ENCODE measurements at regions not wholly inside any gene's neighbourhood (a gene's known extent, or its start where the extent isn't known, plus 50 kb on each side); places are given as distances from the start of the nearest gene placed in this dataset.

DNA sequence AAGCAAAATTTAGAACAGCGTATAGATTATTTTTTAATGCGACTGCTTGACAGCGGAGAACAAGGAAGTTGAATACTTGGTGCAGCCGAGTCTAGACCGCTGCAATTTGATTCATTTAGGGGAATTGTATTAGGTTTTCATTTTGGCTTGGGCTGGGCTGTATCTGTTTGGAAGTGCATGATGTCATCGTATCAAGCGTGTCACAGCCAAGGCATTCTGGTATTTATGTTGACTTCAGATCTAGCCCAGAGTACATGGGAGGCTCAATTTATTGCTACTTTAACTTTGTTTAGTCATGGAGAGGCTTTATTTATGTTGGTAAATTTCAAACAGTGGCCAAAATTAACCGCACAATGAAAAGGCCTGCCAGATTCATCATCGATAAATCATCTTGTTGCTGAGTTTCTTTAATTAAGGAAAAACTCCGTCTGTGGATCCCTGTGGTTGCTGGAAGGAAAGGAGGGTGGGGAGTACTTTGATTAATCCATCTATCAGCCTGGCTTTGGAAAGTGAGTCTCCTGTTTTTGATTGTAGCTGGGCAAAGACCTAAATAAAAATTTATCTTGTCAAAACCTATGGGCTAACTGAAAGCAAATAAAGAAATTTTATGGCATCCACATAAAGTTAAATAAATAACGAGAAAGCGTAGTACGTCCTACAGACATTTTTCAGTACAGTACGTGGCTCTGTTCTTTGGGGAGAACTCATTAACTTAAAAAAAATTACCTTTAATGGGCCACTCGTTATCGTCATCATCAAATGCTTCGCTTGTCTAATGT, 230.4 kb upstream of the SPRED2 start:
- Histone ChIP-seq H3K9me3 (ENCODE audit: control insufficient read depth in 2 of 2, low read length in 2 of 2) (no peaks in the 10 kb centered on the region), H3K4me3 (ENCODE audit: low read length in 2 of 2) (no peak overlapping the region), H3K36me3 (ENCODE audit: control insufficient read depth in 2 of 2, insufficient read depth in 2 of 2, low read length in 2 of 2) (no peaks in the 10 kb centered on the region), H3K27ac (ENCODE audit: low read depth in 2 of 2, low read length in 2 of 2) (no peak overlapping the region), H3K9ac (ENCODE audit: low read depth in 1 of 2, low read length in 2 of 2) (no peak overlapping the region), H3K27me3 (ENCODE audit: control insufficient read depth in 2 of 2, insufficient read depth in 2 of 2, low read length in 2 of 2) (peaks cover 0 to 10% of the 10 kb centered on the region in 2 donors), H3K4me1 (ENCODE audit: control insufficient read depth in 2 of 2, insufficient read depth in 2 of 2, low read length in 2 of 2) (peaks cover 10 to 12% of the 10 kb centered on the region in 2 donors)

DNA sequence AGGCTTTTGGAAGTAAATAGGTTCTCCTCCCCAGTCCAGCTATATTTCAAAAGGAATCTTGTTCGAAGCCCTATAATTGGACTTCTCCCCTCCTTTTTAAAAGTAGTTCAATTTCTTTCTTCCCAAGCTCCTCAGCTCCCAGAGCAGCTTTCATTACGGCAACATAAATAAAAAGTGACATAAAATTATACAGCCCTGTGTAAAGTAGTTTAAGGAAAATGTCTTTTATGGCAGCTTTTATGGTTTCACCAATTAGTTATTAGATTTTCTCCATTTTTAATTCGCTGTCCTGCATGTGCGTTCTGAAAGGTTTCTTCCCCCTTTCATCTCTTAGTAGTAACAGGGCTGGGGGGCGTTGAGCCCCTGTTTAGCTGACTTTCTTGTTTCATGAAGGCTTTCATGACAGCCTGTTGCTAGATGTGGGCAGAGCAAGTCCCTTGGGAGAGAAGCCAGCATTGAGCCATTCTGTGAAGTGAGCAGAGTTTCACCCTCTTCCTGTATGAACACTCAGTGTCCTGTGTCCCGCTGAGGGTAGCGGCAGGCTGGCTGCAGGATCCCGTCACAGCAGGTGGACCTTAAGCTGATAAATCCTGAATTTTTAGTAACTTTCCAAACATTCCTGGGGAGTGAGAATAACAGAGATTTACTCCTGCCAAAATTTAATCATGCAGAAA, 229.7 kb upstream of the SPRED2 start:
- Histone ChIP-seq H3K36me3 (ENCODE audit: control insufficient read depth in 2 of 2, insufficient read depth in 2 of 2, low read length in 2 of 2) (no peaks in the 10 kb centered on the region), H3K9me3 (ENCODE audit: control insufficient read depth in 2 of 2, low read length in 2 of 2) (no peaks in the 10 kb centered on the region), H3K4me1 (ENCODE audit: control insufficient read depth in 2 of 2, insufficient read depth in 2 of 2, low read length in 2 of 2) (peaks cover 10 to 12% of the 10 kb centered on the region in 2 donors), H3K4me3 (ENCODE audit: low read length in 2 of 2) (no peak overlapping the region), H3K27me3 (ENCODE audit: control insufficient read depth in 2 of 2, insufficient read depth in 2 of 2, low read length in 2 of 2) (peaks cover 0 to 10% of the 10 kb centered on the region in 2 donors), H3K27ac (ENCODE audit: low read depth in 2 of 2, low read length in 2 of 2) (no peak overlapping the region), H3K9ac (ENCODE audit: low read depth in 1 of 2, low read length in 2 of 2) (no peak overlapping the region)

DNA sequence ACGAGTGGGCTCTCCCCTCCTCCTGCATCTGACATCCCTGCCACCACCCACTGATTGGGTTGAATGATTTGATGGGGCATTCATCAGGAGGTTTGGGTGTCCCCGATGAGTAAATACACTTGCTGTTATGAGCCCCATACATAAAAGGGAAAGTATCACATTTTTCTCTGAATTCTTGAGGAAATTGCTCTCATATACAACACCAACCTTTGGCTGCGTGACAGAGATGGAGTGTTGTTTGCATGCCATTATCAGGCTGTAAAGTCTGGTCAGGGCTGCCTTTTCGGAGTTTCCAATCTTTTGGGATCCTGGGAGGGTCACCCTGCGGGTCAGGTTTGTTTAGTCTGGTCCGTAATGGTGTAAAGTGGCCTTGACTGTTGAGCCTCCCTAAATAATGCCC, 227.9 kb upstream of the SPRED2 start:
- H3K27me3 ChIP-seq (ENCODE audit: control insufficient read depth in 2 of 2, insufficient read depth in 2 of 2, low read length in 2 of 2) = peaks cover 0 to 10% of the 10 kb centered on the region in 2 donors
- no peaks in the 10 kb centered on the region for H3K36me3 ChIP-seq (ENCODE audit: control insufficient read depth in 2 of 2, insufficient read depth in 2 of 2, low read length in 2 of 2)
- no peak overlapping the region for H3K9ac ChIP-seq (ENCODE audit: low read depth in 1 of 2, low read length in 2 of 2)
- H3K27ac ChIP-seq (ENCODE audit: low read depth in 2 of 2, low read length in 2 of 2) = no peak overlapping the region
- H3K4me3 ChIP-seq (ENCODE audit: low read length in 2 of 2) = no peak overlapping the region
- H3K9me3 ChIP-seq (ENCODE audit: control insufficient read depth in 2 of 2, low read length in 2 of 2) = no peaks in the 10 kb centered on the region
- peaks cover 10 to 12% of the 10 kb centered on the region in 2 donors for H3K4me1 ChIP-seq (ENCODE audit: control insufficient read depth in 2 of 2, insufficient read depth in 2 of 2, low read length in 2 of 2)

DNA sequence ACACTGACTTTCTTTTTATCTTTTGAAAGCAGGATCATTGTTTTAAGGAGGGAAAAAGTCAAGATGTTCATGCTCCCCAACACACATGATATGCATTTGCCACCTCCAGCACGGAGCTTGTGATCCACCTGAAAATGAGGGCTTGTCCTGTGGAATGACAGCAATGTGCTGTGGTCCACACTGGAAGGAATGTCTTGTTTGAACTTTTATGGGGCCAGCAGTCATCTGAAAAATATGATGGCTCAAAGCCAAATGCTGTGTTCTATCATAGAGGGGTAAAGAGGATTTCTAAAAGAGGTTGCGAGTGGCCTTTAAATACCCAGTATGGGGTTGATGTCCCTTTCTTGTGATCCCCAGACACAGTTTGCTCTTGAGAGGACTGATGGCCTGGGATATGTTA, 226.5 kb upstream of the SPRED2 start:
- H3K27ac ChIP-seq (ENCODE audit: low read depth in 2 of 2, low read length in 2 of 2) = no peak overlapping the region

DNA sequence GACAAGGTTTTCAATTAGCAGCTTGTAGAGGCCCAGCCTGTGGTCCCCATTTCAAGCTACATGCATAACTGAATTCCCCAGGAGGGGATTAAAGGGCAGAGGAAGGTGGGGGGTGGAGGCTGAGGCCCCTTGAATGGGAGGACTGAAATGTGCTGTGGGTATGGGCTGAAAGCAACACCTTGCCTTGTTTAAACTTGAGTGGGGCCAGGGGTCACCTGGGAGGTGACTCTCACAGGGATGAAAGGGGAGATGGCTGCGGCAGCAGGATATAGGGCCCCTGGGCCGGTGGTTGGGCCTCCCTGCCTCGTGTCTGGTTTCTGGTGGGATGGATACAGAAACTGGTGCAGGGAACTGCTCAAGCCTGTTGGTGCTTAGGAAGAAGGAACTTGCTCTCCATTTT, 225.9 kb upstream of the SPRED2 start:
- Histone ChIP-seq H3K36me3 (ENCODE audit: control insufficient read depth in 2 of 2, insufficient read depth in 2 of 2, low read length in 2 of 2) (no peaks in the 10 kb centered on the region), H3K27me3 (ENCODE audit: control insufficient read depth in 2 of 2, insufficient read depth in 2 of 2, low read length in 2 of 2) (peaks cover 0 to 5% of the 10 kb centered on the region in 2 donors), H3K4me1 (ENCODE audit: control insufficient read depth in 2 of 2, insufficient read depth in 2 of 2, low read length in 2 of 2) (peaks cover 10% of the 10 kb centered on the region in 2 donors), H3K9ac (ENCODE audit: low read depth in 1 of 2, low read length in 2 of 2) (no peak overlapping the region), H3K9me3 (ENCODE audit: control insufficient read depth in 2 of 2, low read length in 2 of 2) (no peaks in the 10 kb centered on the region), H3K4me3 (ENCODE audit: low read length in 2 of 2) (no peak overlapping the region), H3K27ac (ENCODE audit: low read depth in 2 of 2, low read length in 2 of 2) (no peak overlapping the region)

More for the DNA sequence above, 226.5 kb upstream of the SPRED2 start:
- Histone ChIP-seq H3K36me3 (ENCODE audit: control insufficient read depth in 2 of 2, insufficient read depth in 2 of 2, low read length in 2 of 2) (no peaks in the 10 kb centered on the region), H3K9me3 (ENCODE audit: control insufficient read depth in 2 of 2, low read length in 2 of 2) (no peaks in the 10 kb centered on the region), H3K4me3 (ENCODE audit: low read length in 2 of 2) (no peak overlapping the region), H3K4me1 (ENCODE audit: control insufficient read depth in 2 of 2, insufficient read depth in 2 of 2, low read length in 2 of 2) (peaks cover 10 to 12% of the 10 kb centered on the region in 2 donors), H3K27me3 (ENCODE audit: control insufficient read depth in 2 of 2, insufficient read depth in 2 of 2, low read length in 2 of 2) (peaks cover 0 to 5% of the 10 kb centered on the region in 2 donors), H3K9ac (ENCODE audit: low read depth in 1 of 2, low read length in 2 of 2) (no peak overlapping the region)

DNA sequence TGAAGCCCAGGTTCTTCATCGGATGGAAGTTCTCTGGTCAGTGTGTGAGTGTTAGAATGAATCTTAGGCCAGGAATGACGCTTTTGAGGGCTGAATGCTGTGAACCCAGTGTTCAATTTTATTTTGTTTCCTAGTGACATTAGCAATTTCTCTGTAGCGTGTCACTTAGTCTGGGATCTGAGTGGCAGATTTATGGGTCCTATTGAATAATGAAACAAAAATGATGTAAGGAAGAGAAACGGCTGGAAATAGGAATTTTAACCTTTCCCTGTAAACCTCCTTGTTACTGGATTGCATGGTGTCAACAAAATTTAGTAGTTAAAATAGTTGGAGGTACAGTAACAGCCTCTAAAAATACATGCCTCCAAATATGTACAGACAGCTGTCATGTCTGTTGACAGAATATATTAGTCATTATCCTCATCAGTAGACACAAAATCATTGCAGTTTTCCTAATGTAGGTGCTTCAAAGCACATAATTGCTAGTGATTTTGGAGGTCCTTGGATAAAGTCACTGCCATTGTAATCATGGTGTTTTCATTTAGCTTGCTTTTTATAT, 223.8 kb upstream of the SPRED2 start:
- peaks cover 0 to 6% of the 10 kb centered on the region in 2 donors for H3K4me1 ChIP-seq (ENCODE audit: control insufficient read depth in 2 of 2, insufficient read depth in 2 of 2, low read length in 2 of 2)
- no peak overlapping the region for H3K27ac ChIP-seq (ENCODE audit: low read depth in 2 of 2, low read length in 2 of 2)
- no peaks in the 10 kb centered on the region for H3K9me3 ChIP-seq (ENCODE audit: control insufficient read depth in 2 of 2, low read length in 2 of 2)
- peaks cover 0 to 5% of the 10 kb centered on the region in 2 donors for H3K27me3 ChIP-seq (ENCODE audit: control insufficient read depth in 2 of 2, insufficient read depth in 2 of 2, low read length in 2 of 2)
- no peaks in the 10 kb centered on the region for H3K36me3 ChIP-seq (ENCODE audit: control insufficient read depth in 2 of 2, insufficient read depth in 2 of 2, low read length in 2 of 2)
- no peak overlapping the region for H3K4me3 ChIP-seq (ENCODE audit: low read length in 2 of 2)
- no peak overlapping the region for H3K9ac ChIP-seq (ENCODE audit: low read depth in 1 of 2, low read length in 2 of 2)

DNA sequence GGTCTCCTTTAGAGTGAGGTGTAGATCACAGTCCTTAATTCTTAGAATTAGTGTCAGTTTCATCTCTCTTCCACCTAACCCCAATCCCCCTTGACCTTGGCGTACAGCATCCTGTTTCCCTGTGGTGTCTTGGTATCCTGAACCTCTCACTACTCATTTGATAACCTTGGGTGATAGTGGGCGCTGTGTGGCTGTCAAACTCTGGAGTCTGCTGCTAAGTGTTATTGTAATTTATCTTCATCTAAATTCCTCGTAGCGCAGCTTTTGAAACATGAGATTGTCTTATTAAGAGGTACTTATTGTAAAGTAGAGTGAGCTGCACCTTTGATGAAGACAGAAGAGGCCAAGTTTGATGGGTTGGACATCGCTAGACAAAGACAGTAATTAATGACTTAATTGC, 222.6 kb upstream of the SPRED2 start:
- H3K27me3 ChIP-seq (ENCODE audit: control insufficient read depth in 2 of 2, insufficient read depth in 2 of 2, low read length in 2 of 2) = peaks cover 0 to 5% of the 10 kb centered on the region in 2 donors
- H3K4me3 ChIP-seq (ENCODE audit: low read length in 2 of 2) = no peak overlapping the region
- no peak overlapping the region for H3K9ac ChIP-seq (ENCODE audit: low read depth in 1 of 2, low read length in 2 of 2)
- no peaks in the 10 kb centered on the region for H3K9me3 ChIP-seq (ENCODE audit: control insufficient read depth in 2 of 2, low read length in 2 of 2)
- no peaks in the 10 kb centered on the region for H3K36me3 ChIP-seq (ENCODE audit: control insufficient read depth in 2 of 2, insufficient read depth in 2 of 2, low read length in 2 of 2)
- H3K4me1 ChIP-seq (ENCODE audit: control insufficient read depth in 2 of 2, insufficient read depth in 2 of 2, low read length in 2 of 2) = no peaks in the 10 kb centered on the region
- H3K27ac ChIP-seq (ENCODE audit: low read depth in 2 of 2, low read length in 2 of 2) = no peak overlapping the region

DNA sequence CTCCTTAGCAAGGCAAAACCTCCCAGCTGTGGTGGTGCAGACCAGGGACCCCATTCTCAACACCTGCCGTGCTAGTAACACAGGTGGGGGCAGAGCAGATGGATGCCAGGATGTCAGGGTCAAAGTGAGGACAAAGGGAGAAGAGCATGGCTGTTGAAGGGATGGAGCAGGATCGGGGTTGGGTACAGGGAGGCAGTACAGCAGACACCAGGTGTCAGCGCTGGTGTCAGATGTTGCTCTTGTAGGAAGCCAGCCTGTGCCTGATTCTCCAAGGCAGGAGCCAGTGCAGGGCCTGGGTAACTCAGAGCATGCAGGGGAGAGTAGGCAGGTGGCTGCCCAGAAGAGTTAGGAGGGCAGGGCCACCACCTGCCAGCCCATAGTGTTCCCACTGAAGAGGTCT, 222.1 kb upstream of the SPRED2 start:
- Histone ChIP-seq H3K36me3 (ENCODE audit: control insufficient read depth in 2 of 2, insufficient read depth in 2 of 2, low read length in 2 of 2) (no peaks in the 10 kb centered on the region), H3K27me3 (ENCODE audit: control insufficient read depth in 2 of 2, insufficient read depth in 2 of 2, low read length in 2 of 2) (peaks cover 0 to 5% of the 10 kb centered on the region in 2 donors), H3K9me3 (ENCODE audit: control insufficient read depth in 2 of 2, low read length in 2 of 2) (no peaks in the 10 kb centered on the region), H3K9ac (ENCODE audit: low read depth in 1 of 2, low read length in 2 of 2) (no peak overlapping the region), H3K27ac (ENCODE audit: low read depth in 2 of 2, low read length in 2 of 2) (no peak overlapping the region), H3K4me3 (ENCODE audit: low read length in 2 of 2) (no peak overlapping the region), H3K4me1 (ENCODE audit: control insufficient read depth in 2 of 2, insufficient read depth in 2 of 2, low read length in 2 of 2) (no peaks in the 10 kb centered on the region)

DNA sequence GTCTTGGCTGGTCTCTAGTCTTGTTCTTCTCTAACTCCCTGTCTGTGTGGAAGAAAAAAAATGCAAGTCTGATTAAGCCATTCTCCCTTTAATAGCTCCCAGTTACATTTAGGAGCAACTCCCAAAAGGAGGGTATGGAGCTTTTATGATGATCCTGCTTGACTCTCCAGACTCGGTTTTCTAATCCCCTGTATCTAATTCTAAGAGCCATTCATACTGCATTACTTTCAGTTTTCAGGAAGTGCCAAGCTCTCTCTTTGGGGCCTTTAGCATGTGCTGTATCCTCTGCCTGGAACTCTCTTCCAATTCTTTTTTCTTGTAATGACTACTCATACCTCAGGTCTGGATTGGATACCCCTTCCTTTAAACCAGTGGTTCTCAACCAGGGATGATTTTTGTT, 219.7 kb upstream of the SPRED2 start:
- Histone ChIP-seq H3K27ac (ENCODE audit: low read depth in 2 of 2, low read length in 2 of 2) (no peak overlapping the region), H3K9me3 (ENCODE audit: control insufficient read depth in 2 of 2, low read length in 2 of 2) (no peaks in the 10 kb centered on the region), H3K27me3 (ENCODE audit: control insufficient read depth in 2 of 2, insufficient read depth in 2 of 2, low read length in 2 of 2) (no peaks in the 10 kb centered on the region), H3K4me3 (ENCODE audit: low read length in 2 of 2) (no peak overlapping the region), H3K36me3 (ENCODE audit: control insufficient read depth in 2 of 2, insufficient read depth in 2 of 2, low read length in 2 of 2) (no peaks in the 10 kb centered on the region), H3K4me1 (ENCODE audit: control insufficient read depth in 2 of 2, insufficient read depth in 2 of 2, low read length in 2 of 2) (no peaks in the 10 kb centered on the region), H3K9ac (ENCODE audit: low read depth in 1 of 2, low read length in 2 of 2) (no peak overlapping the region)

Measured in mucosa of rectum (tissue), 2 donors.